OCI-LY1 (cell line): ENCODE measurements at regions not wholly inside any gene's neighbourhood (a gene's known extent, or its start where the extent isn't known, plus 50 kb on each side); places are given as distances from the start of the nearest gene placed in this dataset.

ENCODE experiments used
- H2AFZ ChIP-seq: fragments of 200-600 bp; sonication (generic), shearing (Covaris generic); 2 replicates; pipeline ENCODE4 v1.6.0; 2014; ENCODE audit warnings: antibody characterized with exemption, mild to moderate bottlenecking, low read length
- H3F3A ChIP-seq: fragments of 200-600 bp; sonication (generic), shearing (Covaris generic); 2 replicates; pipeline ENCODE4 v1.6.0; 2014; ENCODE audit warnings: mild to moderate bottlenecking, antibody characterized with exemption, low read length, moderate library complexity; ENCODE audit not compliant: insufficient read depth
- H3K27ac ChIP-seq: fragments of 200-600 bp; sonication (generic); 2 replicates; pipeline ENCODE4 v1.5.1; 2014; ENCODE audit warnings: low read length, mixed run types, mild to moderate bottlenecking, low read depth; ENCODE audit not compliant: poor library complexity, severe bottlenecking
- H3K27me3 ChIP-seq: fragments of 200-600 bp; sonication (generic); 2 replicates; pipeline ENCODE4 v1.6.0; 2014; ENCODE audit warnings: antibody characterized with exemption, mild to moderate bottlenecking, low read length, moderate library complexity; ENCODE audit not compliant: insufficient read depth
- H3K36me3 ChIP-seq: fragments of 200-600 bp; sonication (generic); 2 replicates; pipeline ENCODE4 v1.6.1; 2014; ENCODE audit warnings: mild to moderate bottlenecking, antibody characterized with exemption, low read length, moderate library complexity, mixed read lengths; ENCODE audit not compliant: insufficient read depth
- H3K4me1 ChIP-seq: fragments of 200-600 bp; sonication (generic); 2 replicates; pipeline ENCODE4 v1.5.1; 2014; ENCODE audit warnings: mild to moderate bottlenecking, low read length, moderate library complexity; ENCODE audit not compliant: insufficient read depth, severe bottlenecking
- H3K4me2 ChIP-seq: fragments of 200-600 bp; sonication (generic), shearing (Covaris generic); 2 replicates; pipeline ENCODE4 v1.6.1; 2014; ENCODE audit warnings: low read length
- H3K4me3 ChIP-seq: fragments of 200-600 bp; sonication (generic); 2 replicates; pipeline ENCODE4 v1.5.1; 2014; ENCODE audit warnings: low read length, low read depth, mild to moderate bottlenecking, mixed read lengths; ENCODE audit not compliant: poor library complexity, severe bottlenecking
- H3K79me2 ChIP-seq: fragments of 200-600 bp; shearing (Covaris generic); 2 replicates; pipeline ENCODE4 v1.6.1; 2016; ENCODE audit warnings: mixed run types, low read length, mixed read lengths; ENCODE audit not compliant: insufficient read depth
- H3K9ac ChIP-seq: fragments of 200-600 bp; sonication (generic), shearing (Covaris generic); 2 replicates; pipeline ENCODE4 v1.6.1; 2014; ENCODE audit warnings: mild to moderate bottlenecking, low read length, mixed read lengths
- H3K9me2 ChIP-seq: fragments of 200-600 bp; sonication (generic), shearing (Covaris generic); 2 replicates; pipeline ENCODE4 v1.6.1; 2014; ENCODE audit warnings: low read depth, mild to moderate bottlenecking, low read length, mixed read lengths
- H3K9me3 ChIP-seq: fragments of 200-600 bp; shearing (Covaris generic); 2 replicates; pipeline ENCODE4 v1.6.1; 2014; ENCODE audit warnings: low read length, mixed read lengths
- H4K20me1 ChIP-seq: fragments of 200-600 bp; sonication (generic), shearing (Covaris generic); 2 replicates; pipeline ENCODE4 v1.6.0; 2016; ENCODE audit warnings: mild to moderate bottlenecking, low read length; ENCODE audit not compliant: insufficient read depth
- EZH2 ChIP-seq: fragments of 200-600 bp; sonication (generic), shearing (Covaris generic); IDR thresholded peaks from 2 replicates; pipeline ENCODE4 v1.8.0; 2017; ENCODE audit warnings: borderline replicate concordance, mixed run types, mild to moderate bottlenecking, antibody characterized with exemption, low read length, moderate library complexity, mixed read lengths
- TF ChIP-seq, protein P1 (sequence below): fragments of 200-600 bp; sonication (generic), shearing (Covaris generic); IDR thresholded peaks from 2 replicates; pipeline ENCODE4 v1.5.1; 2017; ENCODE audit warnings: mild to moderate bottlenecking, antibody characterized with exemption, low read length, moderate library complexity, mixed read lengths

DNA sequence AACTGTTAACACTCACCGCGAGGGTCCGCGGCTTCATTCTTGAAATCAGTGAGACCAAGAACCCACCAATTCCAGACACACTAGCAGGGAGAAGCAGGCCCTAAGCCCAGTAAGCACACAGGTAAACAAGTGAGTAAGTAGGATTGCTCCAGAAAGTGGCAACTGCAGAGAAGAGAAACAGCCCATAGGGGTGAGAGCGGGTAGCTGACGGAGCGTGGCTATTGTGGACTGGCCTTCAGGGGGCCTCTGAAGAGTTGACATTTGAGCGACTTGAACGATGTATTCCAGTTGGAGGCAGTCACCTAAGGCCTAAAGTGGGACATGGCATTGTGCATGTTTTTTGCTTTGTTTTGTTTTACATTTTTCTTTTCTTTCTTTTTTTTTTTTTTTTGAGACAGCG is 74.2 kb downstream of the TSPAN17 start:
- Histone ChIP-seq H3K9ac (no peak overlapping the region), H3K27ac (no peak overlapping the region), H3F3A (no peaks in the 10 kb centered on the region), H4K20me1 (no peaks in the 10 kb centered on the region), H3K36me3 (no peaks in the 10 kb centered on the region), H3K4me2 (no peak overlapping the region), H3K4me1 (no peaks in the 10 kb centered on the region), H3K9me3 (no peaks in the 10 kb centered on the region), H2AFZ (no peak overlapping the region), H3K4me3 (no peak overlapping the region), H3K27me3 (peaks cover 8% of the 10 kb centered on the region; the same call in 1 of the 2 replicates), H3K79me2 (no peaks in the 10 kb centered on the region), H3K9me2 (no peaks in the 10 kb centered on the region)
- TF ChIP-seq, protein P1, sequence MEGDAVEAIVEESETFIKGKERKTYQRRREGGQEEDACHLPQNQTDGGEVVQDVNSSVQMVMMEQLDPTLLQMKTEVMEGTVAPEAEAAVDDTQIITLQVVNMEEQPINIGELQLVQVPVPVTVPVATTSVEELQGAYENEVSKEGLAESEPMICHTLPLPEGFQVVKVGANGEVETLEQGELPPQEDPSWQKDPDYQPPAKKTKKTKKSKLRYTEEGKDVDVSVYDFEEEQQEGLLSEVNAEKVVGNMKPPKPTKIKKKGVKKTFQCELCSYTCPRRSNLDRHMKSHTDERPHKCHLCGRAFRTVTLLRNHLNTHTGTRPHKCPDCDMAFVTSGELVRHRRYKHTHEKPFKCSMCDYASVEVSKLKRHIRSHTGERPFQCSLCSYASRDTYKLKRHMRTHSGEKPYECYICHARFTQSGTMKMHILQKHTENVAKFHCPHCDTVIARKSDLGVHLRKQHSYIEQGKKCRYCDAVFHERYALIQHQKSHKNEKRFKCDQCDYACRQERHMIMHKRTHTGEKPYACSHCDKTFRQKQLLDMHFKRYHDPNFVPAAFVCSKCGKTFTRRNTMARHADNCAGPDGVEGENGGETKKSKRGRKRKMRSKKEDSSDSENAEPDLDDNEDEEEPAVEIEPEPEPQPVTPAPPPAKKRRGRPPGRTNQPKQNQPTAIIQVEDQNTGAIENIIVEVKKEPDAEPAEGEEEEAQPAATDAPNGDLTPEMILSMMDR = no peak
- no peak for TF ChIP-seq EZH2

DNA sequence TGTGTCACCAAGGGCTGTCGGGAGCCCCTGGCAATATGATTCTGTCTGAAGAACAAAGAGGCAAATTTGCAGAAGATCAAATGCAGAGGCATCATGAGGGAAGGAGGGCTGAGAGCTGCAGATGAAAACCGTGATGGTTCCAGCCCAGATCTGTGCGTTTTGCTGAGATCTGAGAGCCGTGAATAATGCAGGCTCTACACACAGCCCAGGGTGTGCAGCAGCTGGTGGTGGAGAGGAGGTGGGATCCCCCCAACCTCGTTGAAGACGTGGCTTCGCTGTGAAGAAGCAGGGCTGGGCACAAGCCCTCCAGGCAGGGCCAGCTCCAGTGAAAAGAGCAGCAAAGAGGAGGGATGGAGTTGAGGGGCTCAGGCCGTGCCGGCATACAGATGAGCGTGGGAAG is 75.5 kb downstream of the TSPAN17 start:
- TF ChIP-seq, protein P1 = no peak
- no peak for TF ChIP-seq EZH2
- Histone ChIP-seq H3K9ac (no peak overlapping the region), H3K4me3 (no peak overlapping the region), H3F3A (no peaks in the 10 kb centered on the region), H4K20me1 (no peaks in the 10 kb centered on the region), H3K79me2 (no peaks in the 10 kb centered on the region), H3K4me1 (no peaks in the 10 kb centered on the region), H3K27ac (no peak overlapping the region), H3K36me3 (no peaks in the 10 kb centered on the region), H3K9me2 (no peaks in the 10 kb centered on the region), H3K4me2 (no peak overlapping the region), H3K27me3 (peaks cover 12% of the 10 kb centered on the region; the same call in 1 of the 2 replicates), H3K9me3 (no peaks in the 10 kb centered on the region), H2AFZ (no peak overlapping the region)

DNA sequence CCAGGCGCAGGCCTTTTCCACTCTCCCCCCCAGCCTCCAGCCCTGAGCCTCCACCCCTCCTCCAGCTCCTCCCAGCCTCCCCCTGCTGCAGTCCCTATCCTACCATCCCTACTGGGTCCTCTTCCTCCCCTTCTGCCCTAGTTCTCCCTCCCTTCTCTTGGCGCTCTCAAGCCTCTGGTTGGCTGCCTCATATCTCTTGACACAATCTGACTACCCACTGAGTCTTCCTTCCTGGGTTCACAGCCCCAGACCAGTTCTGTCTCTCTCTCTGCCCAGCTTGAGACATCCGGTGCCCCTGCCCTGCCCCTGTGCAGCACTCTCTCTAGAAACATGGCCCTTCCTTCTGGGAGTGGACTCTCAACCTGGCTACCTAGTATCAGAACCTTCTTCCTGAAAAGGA is 76.2 kb downstream of the TSPAN17 start:
- H3K4me1 ChIP-seq = no peaks in the 10 kb centered on the region
- no peak overlapping the region for H3K9ac ChIP-seq
- no peaks in the 10 kb centered on the region for H3K36me3 ChIP-seq
- no peak overlapping the region for H3K4me2 ChIP-seq
- no peak for TF ChIP-seq EZH2
- TF ChIP-seq, protein P1 = no peak
- H3K9me2 ChIP-seq = no peaks in the 10 kb centered on the region
- H4K20me1 ChIP-seq = no peaks in the 10 kb centered on the region
- H3F3A ChIP-seq = no peaks in the 10 kb centered on the region
- no peak overlapping the region for H3K4me3 ChIP-seq
- no peaks in the 10 kb centered on the region for H3K9me3 ChIP-seq
- peaks cover 12% of the 10 kb centered on the region; the same call in 1 of the 2 replicates for H3K27me3 ChIP-seq
- no peak overlapping the region for H3K27ac ChIP-seq
- no peaks in the 10 kb centered on the region for H3K79me2 ChIP-seq
- no peak overlapping the region for H2AFZ ChIP-seq
